ENCODE measurements at regions not wholly inside any gene's neighbourhood (a gene's known extent, or its start where the extent isn't known, plus 50 kb on each side); places are given as distances from the start of the nearest gene placed in this dataset.
"Not testable (repeated sequence)": the region's sequence is repeated elsewhere in the genome, so short reads cannot be mapped to it uniquely, and the experiment has no call there.

GRCh38 chr3:152197451-152197850 lies 71.3 kb upstream of the MBNL1 start:
- DNase-seq: no peak

- DNase-seq: no peak
Measured at GRCh38 chr3:152197937-152198336, 70.8 kb upstream of the MBNL1 start.

- DNase-seq: no peak
Measured at GRCh38 chr3:152198665-152199064, 70.1 kb upstream of the MBNL1 start.

- DNase-seq: no peak
Measured at GRCh38 chr3:152199102-152199840, 69.5 kb upstream of the MBNL1 start.

GRCh38 chr3:152200476-152201420 lies 68.0 kb upstream of the MBNL1 start:
- no peak for DNase-seq

- no peak for DNase-seq
Measured at GRCh38 chr3:152202976-152203626, 65.6 kb upstream of the MBNL1 start.

GRCh38 chr3:152203652-152204051 lies 65.1 kb upstream of the MBNL1 start:
- peak; percentile 76 for DNase-seq

- no peak for DNase-seq
Measured at GRCh38 chr3:152204218-152204617, 64.5 kb upstream of the MBNL1 start.

GRCh38 chr3:152205097-152205593 lies 63.6 kb upstream of the MBNL1 start:
- DNase-seq: no peak

GRCh38 chr3:152206243-152206760 lies 62.4 kb upstream of the MBNL1 start:
- DNase-seq: no peak

- DNase-seq: no peak
Measured at GRCh38 chr3:152208439-152208838, 60.3 kb upstream of the MBNL1 start.

- DNase-seq: no peak
Measured at GRCh38 chr3:152209060-152209459, 59.7 kb upstream of the MBNL1 start.

GRCh38 chr3:152209776-152210175 lies 59.0 kb upstream of the MBNL1 start:
- DNase-seq: no peak

GRCh38 chr3:152210697-152211096 lies 58.0 kb upstream of the MBNL1 start:
- DNase-seq: no peak

GRCh38 chr3:152211655-152212054 lies 57.1 kb upstream of the MBNL1 start:
- no peak for DNase-seq

- no peak for DNase-seq
Measured at GRCh38 chr3:152213203-152213602, 55.5 kb upstream of the MBNL1 start.

GRCh38 chr3:152213938-152214337 lies 54.8 kb upstream of the MBNL1 start:
- DNase-seq: no peak

GRCh38 chr3:152216960-152217865 lies 51.5 kb upstream of the MBNL1 start:
- DNase-seq: not testable (repeated sequence)

- no peak for DNase-seq
Measured at GRCh38 chr3:152218602-152219001, 50.1 kb upstream of the MBNL1 start.

Measured in fibroblast of skin of scalp (primary cell).